DND-41 (cell line): ENCODE measurements at regions not wholly inside any gene's neighbourhood (a gene's known extent, or its start where the extent isn't known, plus 50 kb on each side); places are given as distances from the start of the nearest gene placed in this dataset.
"Not testable (repeated sequence)": the region's sequence is repeated elsewhere in the genome, so short reads cannot be mapped to it uniquely, and the experiment has no call there.

Experiments used
- CTCF ChIP-seq: IDR thresholded peaks from 2 replicates; pipeline ENCODE4 v1.5.1; 2012; ENCODE audit warnings: borderline replicate concordance, low read length, moderate library complexity, mild to moderate bottlenecking; ENCODE audit not compliant: poor library complexity, severe bottlenecking; ENCODE audit errors: extremely low read depth
- EZH2 ChIP-seq: IDR thresholded peaks from 3 replicates; pipeline ENCODE4 v1.6.1; 2012; ENCODE audit warnings: borderline replicate concordance, low read depth, mild to moderate bottlenecking, moderate library complexity, low read length, inconsistent platforms; ENCODE audit not compliant: severe bottlenecking

GRCh38 chr13:18773988-18774387 is 407.6 kb downstream of the TUBA3C start:
- not testable (repeated sequence) for TF ChIP-seq CTCF, EZH2
